GM12873 (cell line): ENCODE measurements at regions not wholly inside any gene's neighbourhood (a gene's known extent, or its start where the extent isn't known, plus 50 kb on each side); places are given as distances from the start of the nearest gene placed in this dataset.

Experiments used
- TF ChIP-seq, protein P1 (sequence below): IDR thresholded peaks from 2 replicates; pipeline ENCODE4 v1.5.1; 2012; ENCODE audit warnings: low read depth, mild to moderate bottlenecking, moderate library complexity, low read length, control low read depth; ENCODE audit not compliant: insufficient read depth; ENCODE audit errors: missing control alignments

DNA sequence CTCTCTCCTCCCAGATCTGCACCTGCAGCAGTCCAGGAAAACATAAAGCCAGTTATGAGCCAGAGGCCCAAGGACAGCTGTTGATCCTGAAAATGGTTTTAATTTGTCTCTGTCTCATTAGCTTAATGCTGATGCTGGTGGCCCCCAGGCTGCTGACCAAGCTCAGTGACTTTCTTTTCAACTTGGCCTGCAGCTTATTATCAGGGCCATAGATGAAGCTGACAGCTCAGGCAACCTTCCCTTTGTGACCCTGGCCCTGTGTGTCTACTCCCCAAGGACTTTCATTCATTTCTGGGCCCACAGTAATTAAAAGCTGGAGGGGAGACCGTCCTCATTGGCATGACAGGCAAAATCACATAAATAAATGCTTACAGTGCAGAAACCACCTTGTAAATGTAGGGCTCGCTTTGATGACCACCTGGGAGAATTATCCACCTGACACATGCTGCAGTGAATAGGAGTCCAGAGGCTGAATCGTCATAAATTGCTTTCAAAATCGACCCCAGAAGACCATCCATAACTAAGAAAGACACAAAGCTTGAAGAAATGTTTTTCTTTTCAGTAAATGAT, 138.5 kb downstream of the NPY start:
- TF ChIP-seq, protein P1, sequence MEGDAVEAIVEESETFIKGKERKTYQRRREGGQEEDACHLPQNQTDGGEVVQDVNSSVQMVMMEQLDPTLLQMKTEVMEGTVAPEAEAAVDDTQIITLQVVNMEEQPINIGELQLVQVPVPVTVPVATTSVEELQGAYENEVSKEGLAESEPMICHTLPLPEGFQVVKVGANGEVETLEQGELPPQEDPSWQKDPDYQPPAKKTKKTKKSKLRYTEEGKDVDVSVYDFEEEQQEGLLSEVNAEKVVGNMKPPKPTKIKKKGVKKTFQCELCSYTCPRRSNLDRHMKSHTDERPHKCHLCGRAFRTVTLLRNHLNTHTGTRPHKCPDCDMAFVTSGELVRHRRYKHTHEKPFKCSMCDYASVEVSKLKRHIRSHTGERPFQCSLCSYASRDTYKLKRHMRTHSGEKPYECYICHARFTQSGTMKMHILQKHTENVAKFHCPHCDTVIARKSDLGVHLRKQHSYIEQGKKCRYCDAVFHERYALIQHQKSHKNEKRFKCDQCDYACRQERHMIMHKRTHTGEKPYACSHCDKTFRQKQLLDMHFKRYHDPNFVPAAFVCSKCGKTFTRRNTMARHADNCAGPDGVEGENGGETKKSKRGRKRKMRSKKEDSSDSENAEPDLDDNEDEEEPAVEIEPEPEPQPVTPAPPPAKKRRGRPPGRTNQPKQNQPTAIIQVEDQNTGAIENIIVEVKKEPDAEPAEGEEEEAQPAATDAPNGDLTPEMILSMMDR = no peak

DNA sequence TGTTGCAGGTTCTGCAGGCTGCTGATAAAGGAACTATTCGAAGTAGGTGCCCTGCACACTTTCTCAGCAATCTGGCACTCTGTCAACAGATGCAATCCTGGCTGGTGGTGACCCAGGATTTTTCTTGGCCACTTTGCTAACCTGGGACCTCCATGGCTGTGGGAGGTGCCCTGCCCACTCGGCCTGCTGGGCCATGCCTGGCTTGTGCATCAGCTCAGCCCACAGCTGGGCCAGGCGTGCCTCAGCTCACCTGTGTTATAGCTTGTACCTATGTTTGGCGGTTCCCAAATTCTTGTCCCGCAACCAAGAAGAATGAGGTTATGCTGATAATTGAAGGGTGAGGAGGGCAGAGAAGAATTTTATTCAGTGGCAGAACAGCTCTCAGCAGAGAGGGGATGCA, 141.7 kb downstream of the NPY start:
- TF ChIP-seq, protein P1 = no peak

DNA sequence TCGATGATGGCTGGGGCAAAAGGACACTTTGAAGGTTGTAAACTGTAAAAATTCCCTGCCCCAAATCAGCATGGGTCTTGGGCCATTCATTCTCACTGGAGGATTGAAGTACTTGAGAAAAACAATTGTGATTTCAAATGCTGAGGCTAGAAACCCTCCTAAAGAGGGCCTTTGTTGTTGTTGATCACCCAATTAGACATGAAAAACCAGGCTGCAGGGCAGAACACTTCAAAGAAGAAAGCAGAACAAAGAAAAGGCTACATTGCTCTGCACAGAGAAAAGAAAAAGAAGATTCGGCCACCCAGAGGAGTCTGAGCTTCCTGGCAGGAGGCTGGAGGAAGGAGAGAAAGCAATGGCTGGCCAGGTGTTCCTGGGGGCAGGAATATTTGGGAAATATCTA, 143.1 kb downstream of the NPY start:
- TF ChIP-seq, protein P1 = no peak

DNA sequence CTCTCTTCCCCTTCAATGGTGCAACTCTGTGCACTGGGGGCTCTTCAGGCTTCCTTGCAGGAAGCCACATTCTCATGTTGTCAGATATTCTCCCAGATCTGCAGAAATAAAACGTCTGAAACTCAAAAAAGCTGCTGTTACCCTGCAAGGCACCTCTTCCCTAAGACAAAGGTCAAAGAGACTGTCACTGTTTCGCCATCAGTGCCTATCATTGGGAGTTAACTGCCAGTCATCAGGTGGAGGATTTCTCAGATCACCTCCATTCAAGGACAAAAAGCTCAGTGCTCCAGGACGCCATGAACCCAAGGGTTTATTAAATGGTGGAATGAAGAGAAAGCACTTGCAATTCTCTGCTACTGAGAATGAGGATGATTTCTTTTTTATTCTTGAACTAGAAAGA, 144.6 kb upstream of the PALS2 start:
- TF ChIP-seq, protein P1 = no peak

DNA sequence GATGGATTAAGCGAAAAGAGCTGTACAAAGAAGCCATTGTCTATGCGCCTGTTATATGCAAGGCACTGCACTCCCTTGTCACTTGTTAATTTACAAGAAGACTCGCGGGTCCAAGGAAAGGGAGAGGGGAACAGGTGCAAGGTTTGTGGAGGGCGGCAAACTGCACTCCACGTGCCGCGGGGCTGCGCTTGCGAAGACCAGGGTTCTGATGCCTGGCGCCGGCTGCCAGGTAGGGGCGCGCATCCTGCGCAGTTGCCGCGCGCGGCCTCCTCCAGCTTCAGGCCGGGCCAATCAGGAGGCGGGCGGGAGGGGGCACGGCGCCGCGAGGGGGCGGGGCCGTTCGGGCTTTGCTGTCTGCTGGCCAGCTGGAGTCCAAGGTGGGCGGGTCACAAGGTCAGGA, 140.6 kb upstream of the PALS2 start:
- TF ChIP-seq, protein P1 = no peak

DNA sequence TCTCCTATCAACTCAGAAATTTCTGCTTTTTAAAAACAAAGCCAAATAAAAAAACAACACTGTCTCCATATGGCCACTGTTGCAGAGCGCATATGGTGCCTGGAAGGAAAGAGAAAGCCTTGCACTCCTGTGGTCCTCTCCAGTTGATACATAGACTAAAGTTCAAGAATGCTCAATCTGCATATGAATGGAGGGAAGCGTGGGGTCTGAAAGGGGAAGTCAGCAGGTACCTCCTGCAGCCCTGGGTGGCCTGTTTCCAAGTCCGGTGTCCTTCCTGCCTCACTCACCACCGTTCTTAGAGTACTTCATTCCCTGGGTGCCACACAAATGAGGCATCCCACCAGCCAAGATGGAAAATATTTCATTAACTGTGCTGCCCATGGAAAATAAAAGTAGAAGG, 138.3 kb upstream of the PALS2 start:
- TF ChIP-seq, protein P1 = no peak

DNA sequence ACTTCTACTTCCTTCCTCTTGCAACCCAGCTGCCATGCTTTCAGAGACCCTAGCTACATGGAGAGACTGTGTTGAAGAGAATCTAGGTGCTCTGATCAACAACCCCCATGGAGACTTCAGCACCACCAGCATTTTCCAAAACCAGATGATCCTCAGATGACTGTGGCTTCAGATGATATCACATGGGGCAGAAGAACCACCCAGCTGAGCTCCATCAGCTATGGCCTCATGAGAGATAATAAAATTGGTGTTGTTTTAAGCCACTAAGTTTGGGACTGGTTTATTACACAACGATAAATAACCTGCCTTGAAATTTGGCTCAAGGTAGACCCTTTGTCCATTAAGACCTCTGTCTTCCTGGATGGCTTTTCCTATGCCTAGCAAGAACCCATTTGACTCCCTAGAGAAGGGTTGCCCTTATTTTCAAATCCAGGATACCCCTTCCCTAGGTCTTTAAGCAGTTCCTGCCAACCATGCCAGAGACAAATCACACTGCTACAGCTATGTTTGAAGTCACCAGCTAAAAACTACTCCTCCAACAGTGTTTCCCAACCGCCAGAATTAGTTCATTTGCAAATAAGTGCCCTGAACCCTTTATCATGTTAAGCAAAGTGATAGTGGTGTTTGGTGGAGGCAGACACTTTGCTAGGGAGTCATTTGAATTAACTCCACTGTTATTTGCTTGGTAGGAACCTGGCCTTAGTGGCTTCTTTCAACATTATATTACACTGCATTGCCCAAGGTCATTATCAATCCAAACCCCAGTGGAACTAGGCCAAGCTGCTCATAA, 136.9 kb upstream of the PALS2 start:
- TF ChIP-seq, protein P1 = no peak
